AG04450 (cell line): ENCODE measurements at regions not wholly inside any gene's neighbourhood (a gene's known extent, or its start where the extent isn't known, plus 50 kb on each side); places are given as distances from the start of the nearest gene placed in this dataset.
"Not testable (repeated sequence)": the region's sequence is repeated elsewhere in the genome, so short reads cannot be mapped to it uniquely, and the experiment has no call there.

Experiments used
- CTCF ChIA-PET: fragments of 300-600, 350-600 bp; formaldehyde crosslinking; extraction: SDS; loops from one replicate; lab custom pipeline; 2022; ENCODE audit warnings: antibody characterized with exemption, inconsistent platforms; lab: Charles Lee
- POLR2A ChIA-PET: fragments of 350-600 bp; formaldehyde crosslinking; extraction: SDS; loops from one replicate; lab custom pipeline; 2021; ENCODE audit warnings: antibody characterized with exemption, inconsistent platforms; lab: Yijun Ruan, JAX
- DNase-seq: peaks from one replicate; pipeline ENCODE4 v3.0.0-alpha.2; 2011; ENCODE audit warnings: low read depth, low spot score
- H3K27ac ChIP-seq: one replicate; pipeline ENCODE4 v1.5.1; 2012; ENCODE audit warnings: low read depth, low read length, control low read depth
- H3K27me3 ChIP-seq: one replicate; pipeline ENCODE4 v1.6.0; 2012; ENCODE audit warnings: low read length; ENCODE audit not compliant: control insufficient read depth, insufficient read depth
- H3K4me3 ChIP-seq: 2 replicates; pipeline ENCODE4 v1.5.1; 2011; ENCODE audit warnings: mild to moderate bottlenecking, low read depth, low read length, control low read depth
- H3K9me3 ChIP-seq: 2 replicates; pipeline ENCODE4 v1.5.1; 2012; ENCODE audit warnings: low read length; ENCODE audit not compliant: control insufficient read depth, insufficient read depth
- TF ChIP-seq, protein P1 (sequence below): IDR thresholded peaks from 2 replicates; pipeline ENCODE4 v1.5.1; 2011; ENCODE audit warnings: low read depth, low read length, control low read depth, inconsistent platforms

GRCh38 chr4:64670647-64671046 is 261.4 kb upstream of the TECRL start:
- TF ChIP-seq, protein P1, sequence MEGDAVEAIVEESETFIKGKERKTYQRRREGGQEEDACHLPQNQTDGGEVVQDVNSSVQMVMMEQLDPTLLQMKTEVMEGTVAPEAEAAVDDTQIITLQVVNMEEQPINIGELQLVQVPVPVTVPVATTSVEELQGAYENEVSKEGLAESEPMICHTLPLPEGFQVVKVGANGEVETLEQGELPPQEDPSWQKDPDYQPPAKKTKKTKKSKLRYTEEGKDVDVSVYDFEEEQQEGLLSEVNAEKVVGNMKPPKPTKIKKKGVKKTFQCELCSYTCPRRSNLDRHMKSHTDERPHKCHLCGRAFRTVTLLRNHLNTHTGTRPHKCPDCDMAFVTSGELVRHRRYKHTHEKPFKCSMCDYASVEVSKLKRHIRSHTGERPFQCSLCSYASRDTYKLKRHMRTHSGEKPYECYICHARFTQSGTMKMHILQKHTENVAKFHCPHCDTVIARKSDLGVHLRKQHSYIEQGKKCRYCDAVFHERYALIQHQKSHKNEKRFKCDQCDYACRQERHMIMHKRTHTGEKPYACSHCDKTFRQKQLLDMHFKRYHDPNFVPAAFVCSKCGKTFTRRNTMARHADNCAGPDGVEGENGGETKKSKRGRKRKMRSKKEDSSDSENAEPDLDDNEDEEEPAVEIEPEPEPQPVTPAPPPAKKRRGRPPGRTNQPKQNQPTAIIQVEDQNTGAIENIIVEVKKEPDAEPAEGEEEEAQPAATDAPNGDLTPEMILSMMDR, result no peak
- CTCF ChIA-PET, result no interaction called here
- DNase-seq, result no peak
- Histone ChIP-seq H3K27ac (no peak overlapping the region), H3K4me3 (no peak overlapping the region), H3K27me3 (no peaks in the 10 kb centered on the region), H3K9me3 (peaks cover 27% of the 10 kb centered on the region)
- POLR2A ChIA-PET, result no interaction called here

DNA sequence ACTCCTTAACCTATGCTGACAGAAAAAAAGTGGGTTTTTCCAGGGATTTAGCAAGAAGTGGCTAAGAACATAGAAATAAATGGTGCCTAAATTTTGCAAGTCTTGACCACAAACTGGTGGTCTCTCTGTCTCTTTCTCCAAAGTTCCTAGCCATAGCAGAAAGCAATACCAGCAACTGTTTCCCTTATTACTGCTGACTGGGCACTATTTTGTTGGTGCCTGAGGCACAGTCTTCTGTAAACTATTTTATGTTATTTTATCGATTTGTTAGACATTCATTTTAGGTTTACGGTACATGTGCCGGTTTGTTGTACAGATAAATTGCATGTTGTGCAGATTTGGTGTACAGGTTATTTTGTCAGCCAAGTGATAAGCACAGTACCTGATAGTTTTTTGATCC is 234.6 kb upstream of the TECRL start:
- H3K9me3 ChIP-seq, result peaks cover 13% of the 10 kb centered on the region; the same call in 1 of the 2 replicates
- TF ChIP-seq, protein P1, result no peak
- no peaks in the 10 kb centered on the region for H3K27me3 ChIP-seq
- POLR2A ChIA-PET, result no interaction called here
- no peak for DNase-seq
- no peak overlapping the region for H3K4me3 ChIP-seq
- H3K27ac ChIP-seq, result no peak overlapping the region
- CTCF ChIA-PET, result no interaction called here

DNA sequence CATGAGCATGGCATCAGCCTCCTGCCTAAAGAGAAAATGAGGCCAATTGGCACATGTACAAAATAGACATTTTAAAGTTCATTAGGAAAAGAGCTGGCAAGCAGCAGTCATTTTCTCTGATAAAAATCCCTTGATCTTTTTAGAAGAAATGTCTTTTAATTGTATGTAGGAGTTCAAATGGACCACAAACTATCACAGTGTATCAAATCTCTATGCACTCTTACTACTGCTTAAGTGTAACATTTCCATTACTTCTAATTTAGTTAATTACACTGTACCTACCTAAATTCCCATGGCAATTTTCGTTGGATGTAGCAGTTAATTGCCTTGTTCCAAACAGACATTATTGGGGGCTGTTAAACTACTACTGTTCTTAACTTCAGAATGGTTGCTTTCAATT is 233.7 kb upstream of the TECRL start:
- ChIA-PET POLR2A (no interaction called here), CTCF (no interaction called here)
- Histone ChIP-seq H3K27ac (no peak overlapping the region), H3K27me3 (no peaks in the 10 kb centered on the region), H3K9me3 (peaks cover 13% of the 10 kb centered on the region; the same call in 1 of the 2 replicates), H3K4me3 (no peak overlapping the region)
- no peak for DNase-seq
- TF ChIP-seq, protein P1, result no peak

GRCh38 chr4:64640402-64640801 is 231.2 kb upstream of the TECRL start:
- POLR2A ChIA-PET, CTCF ChIA-PET, H3K27me3 ChIP-seq, H3K27ac ChIP-seq, DNase-seq, H3K4me3 ChIP-seq: not testable (repeated sequence)
- peaks cover 13% of the 10 kb centered on the region; the same call in 1 of the 2 replicates for H3K9me3 ChIP-seq

DNA sequence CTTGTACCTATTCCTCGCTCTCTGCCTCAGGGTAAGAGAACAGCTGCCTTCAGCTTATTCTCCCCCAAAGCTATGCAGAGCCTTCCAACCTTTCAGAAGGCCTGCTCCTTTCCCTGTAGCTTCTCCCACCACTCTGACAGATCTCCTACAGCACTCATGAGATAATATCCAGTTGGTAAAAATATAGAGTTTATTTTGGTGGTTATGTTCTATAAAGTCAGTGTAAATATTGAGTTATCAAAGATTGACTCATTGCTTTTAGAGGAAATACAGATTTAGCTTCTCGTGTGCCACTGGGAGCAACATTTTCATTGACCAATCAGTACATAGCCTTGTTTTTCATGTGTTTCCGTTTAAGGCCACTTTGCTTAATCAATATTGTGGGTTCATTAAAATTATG is 216.2 kb upstream of the TECRL start:
- ChIA-PET CTCF (no interaction called here), POLR2A (no interaction called here)
- Histone ChIP-seq H3K4me3 (no peak overlapping the region), H3K9me3 (peaks cover 11% of the 10 kb centered on the region), H3K27me3 (no peaks in the 10 kb centered on the region), H3K27ac (no peak overlapping the region)
- TF ChIP-seq, protein P1, result no peak
- no peak for DNase-seq

DNA sequence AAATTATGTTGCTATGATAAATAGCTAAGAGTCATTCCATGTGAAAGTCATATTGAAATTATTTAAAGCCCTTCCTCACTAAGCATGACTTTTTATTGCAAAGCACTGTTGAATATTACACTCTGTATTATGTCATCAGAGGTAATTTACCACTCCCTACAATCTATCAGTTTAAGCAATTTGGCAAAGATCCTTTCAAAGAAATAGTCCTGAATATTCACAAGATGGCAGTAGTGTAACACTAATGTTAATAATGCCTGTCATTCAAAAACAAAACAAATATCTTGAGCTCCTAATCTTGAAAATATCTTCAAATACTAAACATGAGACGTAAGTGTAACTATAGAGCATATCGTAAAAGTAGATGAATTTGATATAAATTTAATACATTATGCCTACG is 208.6 kb upstream of the TECRL start:
- CTCF ChIA-PET, result no interaction called here
- POLR2A ChIA-PET, result no interaction called here

More for the DNA sequence above, 208.6 kb upstream of the TECRL start:
- Histone ChIP-seq H3K27ac (no peak overlapping the region), H3K9me3 (peaks cover 3% of the 10 kb centered on the region), H3K27me3 (no peaks in the 10 kb centered on the region), H3K4me3 (no peak overlapping the region)
- TF ChIP-seq, protein P1, result no peak
- no peak for DNase-seq
